ENCODE measurements at regions not wholly inside any gene's neighbourhood (a gene's known extent, or its start where the extent isn't known, plus 50 kb on each side); places are given as distances from the start of the nearest gene placed in this dataset.

DNA sequence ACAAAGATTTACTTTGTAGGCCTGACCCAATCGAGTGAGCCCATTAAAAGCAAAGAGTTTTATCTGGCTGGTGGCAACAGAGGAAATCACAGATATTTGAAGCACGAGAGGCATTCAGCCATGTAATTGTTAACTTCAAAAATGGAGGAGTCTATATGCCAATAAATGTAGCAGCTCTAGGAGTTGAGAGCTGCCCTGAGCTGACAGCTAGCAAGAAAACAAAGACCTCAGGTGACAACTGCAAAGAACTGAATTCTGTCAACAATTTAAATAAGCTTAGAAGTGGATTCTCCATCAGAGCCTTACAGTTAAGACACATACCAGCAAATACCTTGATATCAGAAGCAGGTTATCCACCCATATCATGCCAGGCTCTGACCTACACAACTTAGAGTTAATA is 463.1 kb upstream of the NEGR1 start (continued):
- TF ChIP-seq HDAC2 (IDR thresholded peaks at IDR 0.05) (no peak), CBX5 (IDR thresholded peaks at IDR 0.05; ENCODE audit: low read depth) (no peak), ZNF384 (IDR thresholded peaks at IDR 0.05; ENCODE audit: borderline replicate concordance, low read depth, low read length) (no peak), NFXL1 (IDR thresholded peaks at IDR 0.05; ENCODE audit: borderline replicate concordance) (no peak), KLF5 (IDR thresholded peaks at IDR 0.05; ENCODE audit: partially characterized antibody) (no peak), POLR2AphosphoS5 (IDR thresholded peaks at IDR 0.05; ENCODE audit: low read length) (no peak), POLR2AphosphoS2 (IDR thresholded peaks at IDR 0.05; ENCODE audit: low read depth, low read length) (no peak), BHLHE40 (IDR thresholded peaks at IDR 0.05; ENCODE audit: borderline replicate concordance in 1 of 2, low read depth in 2 of 2, low read length in 1 of 2) (no peak), ZNF207 (IDR thresholded peaks at IDR 0.05; ENCODE audit: borderline replicate concordance) (no peak)
- TF ChIP-seq, protein P1, sequence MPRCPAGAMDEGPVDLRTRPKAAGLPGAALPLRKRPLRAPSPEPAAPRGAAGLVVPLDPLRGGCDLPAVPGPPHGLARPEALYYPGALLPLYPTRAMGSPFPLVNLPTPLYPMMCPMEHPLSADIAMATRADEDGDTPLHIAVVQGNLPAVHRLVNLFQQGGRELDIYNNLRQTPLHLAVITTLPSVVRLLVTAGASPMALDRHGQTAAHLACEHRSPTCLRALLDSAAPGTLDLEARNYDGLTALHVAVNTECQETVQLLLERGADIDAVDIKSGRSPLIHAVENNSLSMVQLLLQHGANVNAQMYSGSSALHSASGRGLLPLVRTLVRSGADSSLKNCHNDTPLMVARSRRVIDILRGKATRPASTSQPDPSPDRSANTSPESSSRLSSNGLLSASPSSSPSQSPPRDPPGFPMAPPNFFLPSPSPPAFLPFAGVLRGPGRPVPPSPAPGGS (IDR thresholded peaks at IDR 0.05; ENCODE audit: borderline replicate concordance, insufficient read depth, low read depth, low read length, poor library complexity, severe bottlenecking) = no peak

DNA sequence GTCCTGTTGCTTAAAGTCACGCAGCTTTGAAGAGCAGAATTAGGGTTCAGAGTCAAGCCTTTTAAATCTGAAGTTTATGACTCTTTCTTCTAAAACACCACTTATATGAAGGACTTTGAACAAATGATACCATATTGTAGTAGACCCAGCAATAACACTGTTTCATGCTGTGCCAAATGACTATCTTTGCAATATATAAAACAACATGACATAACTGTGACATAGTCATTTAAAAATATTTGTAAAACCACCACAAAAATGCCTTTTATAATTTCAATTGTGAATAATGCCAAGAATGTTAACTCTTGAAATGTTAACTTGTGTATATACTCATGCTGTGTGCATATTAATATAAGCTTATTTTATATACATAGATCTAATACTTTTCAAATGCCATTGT is 452.1 kb upstream of the NEGR1 start:
- Histone ChIP-seq H3K9me3 (replicated peaks; ENCODE audit: control insufficient read depth, insufficient read depth, low read length) (no peaks in the 10 kb centered on the region), H3K79me2 (ENCODE audit: control insufficient read depth, insufficient read depth, low read length) (no peaks in the 10 kb centered on the region), H4K20me1 (ENCODE audit: control insufficient read depth, insufficient read depth) (no peaks in the 10 kb centered on the region), H3K4me3 (no peak overlapping the region), H3K4me1 (ENCODE audit: control insufficient read depth, insufficient read depth, low read length) (no peaks in the 10 kb centered on the region), H2AFZ (ENCODE audit: control insufficient read depth, low read depth, low read length) (no peak overlapping the region), H3K27me3 (replicated peaks in 1 of 2; ENCODE audit: control insufficient read depth in 2 of 2, insufficient read depth in 2 of 2, low read length in 1 of 2) (no peaks in the 10 kb centered on the region), H3K9ac (ENCODE audit: control insufficient read depth, insufficient read depth, low read length) (no peak overlapping the region), H3K27ac (ENCODE audit: control insufficient read depth, insufficient read depth) (no peak overlapping the region), H3K36me3 (ENCODE audit: control insufficient read depth in 2 of 2, insufficient read depth in 2 of 2, low read length in 1 of 2) (no peaks in the 10 kb centered on the region), H3K4me2 (ENCODE audit: control insufficient read depth, insufficient read depth) (no peak overlapping the region)
- WGBS (ENCODE audit: insufficient coverage, insufficient replicate concordance, low lambda C conversion rate, missing lambda C conversion rate) = 0% methylated on average over 1 of the region's 1 CpG
- in situ Hi-C loops (cut with MboI) (no loop called here), intact Hi-C loops (cut with micrococcal nuclease; ENCODE audit: unreplicated experiment) (no loop called here)
- DNase-seq (ENCODE audit: low read depth, low spot score) (no peak), ATAC-seq (no peak), FAIRE-seq (no peak)
- ChIA-PET CTCF (no interaction called here), RAD21 (ENCODE audit: unreplicated experiment) (no interaction called here), SMC1A (ENCODE audit: uncharacterized antibody, unreplicated experiment) (interaction anchor here (1.1 kb wide), 1 partner anchor 17 kb away, joined by 3 read pairs; no protein-coding TSS in a partner anchor), POLR2A (no interaction called here)
- no peak for TF ChIP-seq NFIC (IDR thresholded peaks at IDR 0.05; ENCODE audit: low read depth, low read length)
- TF ChIP-seq, protein P2, sequence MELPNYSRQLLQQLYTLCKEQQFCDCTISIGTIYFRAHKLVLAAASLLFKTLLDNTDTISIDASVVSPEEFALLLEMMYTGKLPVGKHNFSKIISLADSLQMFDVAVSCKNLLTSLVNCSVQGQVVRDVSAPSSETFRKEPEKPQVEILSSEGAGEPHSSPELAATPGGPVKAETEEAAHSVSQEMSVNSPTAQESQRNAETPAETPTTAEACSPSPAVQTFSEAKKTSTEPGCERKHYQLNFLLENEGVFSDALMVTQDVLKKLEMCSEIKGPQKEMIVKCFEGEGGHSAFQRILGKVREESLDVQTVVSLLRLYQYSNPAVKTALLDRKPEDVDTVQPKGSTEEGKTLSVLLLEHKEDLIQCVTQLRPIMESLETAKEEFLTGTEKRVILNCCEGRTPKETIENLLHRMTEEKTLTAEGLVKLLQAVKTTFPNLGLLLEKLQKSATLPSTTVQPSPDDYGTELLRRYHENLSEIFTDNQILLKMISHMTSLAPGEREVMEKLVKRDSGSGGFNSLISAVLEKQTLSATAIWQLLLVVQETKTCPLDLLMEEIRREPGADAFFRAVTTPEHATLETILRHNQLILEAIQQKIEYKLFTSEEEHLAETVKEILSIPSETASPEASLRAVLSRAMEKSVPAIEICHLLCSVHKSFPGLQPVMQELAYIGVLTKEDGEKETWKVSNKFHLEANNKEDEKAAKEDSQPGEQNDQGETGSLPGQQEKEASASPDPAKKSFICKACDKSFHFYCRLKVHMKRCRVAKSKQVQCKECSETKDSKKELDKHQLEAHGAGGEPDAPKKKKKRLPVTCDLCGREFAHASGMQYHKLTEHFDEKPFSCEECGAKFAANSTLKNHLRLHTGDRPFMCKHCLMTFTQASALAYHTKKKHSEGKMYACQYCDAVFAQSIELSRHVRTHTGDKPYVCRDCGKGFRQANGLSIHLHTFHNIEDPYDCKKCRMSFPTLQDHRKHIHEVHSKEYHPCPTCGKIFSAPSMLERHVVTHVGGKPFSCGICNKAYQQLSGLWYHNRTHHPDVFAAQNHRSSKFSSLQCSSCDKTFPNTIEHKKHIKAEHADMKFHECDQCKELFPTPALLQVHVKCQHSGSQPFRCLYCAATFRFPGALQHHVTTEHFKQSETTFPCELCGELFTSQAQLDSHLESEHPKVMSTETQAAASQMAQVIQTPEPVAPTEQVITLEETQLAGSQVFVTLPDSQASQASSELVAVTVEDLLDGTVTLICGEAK (IDR thresholded peaks at IDR 0.05; ENCODE audit: borderline replicate concordance) = no peak
- BruUV-seq (replicated peaks) = no TSS peak
